T-helper 17 cell (primary cell): ENCODE measurements at regions not wholly inside any gene's neighbourhood (a gene's known extent, or its start where the extent isn't known, plus 50 kb on each side); places are given as distances from the start of the nearest gene placed in this dataset.

Experiments used
- ATAC-seq: fragments of 150-1000 bp; cut with Tn5 transposase; 2 replicates; pipeline ENCODE4 v1.10.0; 2021; ENCODE audit warnings: mild to moderate bottlenecking, moderate library complexity
- DNase-seq, 3 donors: peaks; one replicate each; pipeline versions ENCODE4 v3.0.0 to v3.0.0-alpha.2; 2020 to 2021
- H3K9me3 ChIP-seq: one replicate; pipeline ENCODE4 v1.7.0; 2013; ENCODE audit warnings: low read length, mild to moderate bottlenecking; ENCODE audit not compliant: control insufficient read depth, poor library complexity, severe bottlenecking
- H3K27ac Mint-ChIP-seq: one replicate; pipeline ENCODE4 v1.8.0; 2022; ENCODE audit warnings: mild to moderate bottlenecking, moderate library complexity, mixed read lengths
- H3K27me3 Mint-ChIP-seq: one replicate; pipeline ENCODE4 v1.8.0; 2022; ENCODE audit warnings: mixed read lengths
- H3K36me3 Mint-ChIP-seq: one replicate; pipeline ENCODE4 v1.8.0; 2022; ENCODE audit warnings: low read depth, mixed read lengths
- H3K4me1 Mint-ChIP-seq: one replicate; pipeline ENCODE4 v1.8.0; 2022; ENCODE audit warnings: mild to moderate bottlenecking, mixed read lengths
- H3K4me3 Mint-ChIP-seq: one replicate; pipeline ENCODE4 v1.8.0; 2022; ENCODE audit warnings: mild to moderate bottlenecking, moderate library complexity, mixed read lengths

DNA sequence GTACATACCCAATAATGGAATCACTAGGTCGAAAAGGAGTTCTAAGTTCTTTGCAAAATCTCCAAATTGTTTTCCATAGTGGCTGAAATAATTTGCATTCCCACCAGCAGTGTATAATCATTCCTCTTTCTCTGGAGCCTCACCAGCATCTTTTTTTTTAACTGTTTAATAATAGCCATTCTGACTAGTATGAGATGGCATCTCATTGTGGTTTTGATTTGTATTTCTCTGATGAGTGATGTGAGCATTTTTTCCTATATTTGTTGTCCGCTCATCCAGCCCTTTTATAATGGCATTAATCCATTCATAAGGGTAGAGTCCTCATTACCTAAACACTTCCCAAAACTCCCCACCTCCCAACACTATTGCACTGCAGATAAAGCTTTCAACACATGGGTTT lies 278.3 kb downstream of the SEC23A start:
- H3K27ac Mint-ChIP-seq = no peak overlapping the region
- peaks cover 14% of the 10 kb centered on the region for H3K27me3 Mint-ChIP-seq
- no peaks in the 10 kb centered on the region for H3K9me3 ChIP-seq
- H3K36me3 Mint-ChIP-seq = peaks cover 2% of the 10 kb centered on the region
- DNase-seq (no peak), ATAC-seq (no peak)
- H3K4me1 Mint-ChIP-seq = no peaks in the 10 kb centered on the region
- H3K4me3 Mint-ChIP-seq = no peak overlapping the region

DNA sequence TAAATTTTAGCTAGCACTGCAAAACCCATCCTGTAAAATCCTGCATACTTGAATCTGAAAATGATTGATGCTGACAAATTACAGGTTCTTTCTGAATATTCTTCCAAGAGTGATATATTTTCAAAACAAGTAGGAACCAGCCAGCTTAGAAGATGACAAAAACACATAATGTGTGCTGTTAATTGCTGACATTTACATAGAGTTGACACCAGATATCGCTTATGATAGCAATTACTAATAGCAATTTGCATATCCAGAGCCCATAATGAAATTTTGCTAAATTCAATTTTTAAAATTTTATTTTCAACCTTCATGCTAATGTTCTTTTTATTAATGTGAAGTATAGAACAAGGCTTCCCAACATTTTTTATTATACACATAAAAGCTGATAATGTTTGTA lies 284.5 kb downstream of the SEC23A start:
- no peak overlapping the region for H3K4me3 Mint-ChIP-seq
- H3K4me1 Mint-ChIP-seq = no peaks in the 10 kb centered on the region
- no peak for ATAC-seq

DNA sequence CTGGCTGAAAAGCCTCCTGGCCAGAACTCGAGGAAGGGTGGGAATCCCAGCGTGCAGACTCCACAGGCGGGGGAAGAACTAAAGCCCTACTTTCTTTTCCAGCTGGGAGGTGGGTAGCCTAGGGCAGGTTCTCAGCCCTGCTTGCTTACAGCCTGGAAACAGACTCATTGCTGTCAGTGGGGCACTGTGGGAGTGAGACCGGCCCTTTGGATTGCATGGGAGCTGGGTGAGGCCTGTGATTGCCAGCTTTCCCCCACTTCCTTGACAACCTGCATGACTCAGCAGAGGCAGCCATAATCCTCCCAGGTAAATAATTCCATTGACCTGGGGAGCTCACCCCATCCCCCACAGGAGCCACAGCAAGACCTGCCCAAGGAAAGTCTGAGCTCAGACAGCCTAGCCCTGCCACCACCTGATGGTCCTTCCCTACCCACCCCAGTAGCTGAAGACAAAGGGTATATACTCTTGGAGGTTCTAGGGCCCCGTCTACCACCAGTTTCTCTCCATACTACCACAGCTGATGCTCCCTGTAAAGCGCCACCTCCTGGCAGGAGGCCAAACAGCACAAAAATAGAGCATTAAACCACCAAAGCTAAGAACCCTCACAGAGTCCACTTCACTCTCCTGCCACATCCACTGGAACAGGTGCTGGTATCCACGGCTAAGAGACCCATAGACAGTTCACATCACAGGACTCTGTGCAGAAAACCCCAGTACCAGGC lies 294.1 kb downstream of the SEC23A start:
- ATAC-seq = no peak
- Mint-ChIP-seq H3K27ac (no peak overlapping the region), H3K4me1 (no peaks in the 10 kb centered on the region), H3K27me3 (no peaks in the 10 kb centered on the region), H3K36me3 (no peaks in the 10 kb centered on the region), H3K4me3 (no peak overlapping the region)
- DNase-seq = no peak
- H3K9me3 ChIP-seq = no peaks in the 10 kb centered on the region

More for the DNA sequence above, 284.5 kb downstream of the SEC23A start:
- no peak for DNase-seq
- H3K36me3 Mint-ChIP-seq = no peaks in the 10 kb centered on the region
- no peak overlapping the region for H3K27ac Mint-ChIP-seq
- H3K27me3 Mint-ChIP-seq = peaks cover 8% of the 10 kb centered on the region
- H3K9me3 ChIP-seq = no peaks in the 10 kb centered on the region

DNA sequence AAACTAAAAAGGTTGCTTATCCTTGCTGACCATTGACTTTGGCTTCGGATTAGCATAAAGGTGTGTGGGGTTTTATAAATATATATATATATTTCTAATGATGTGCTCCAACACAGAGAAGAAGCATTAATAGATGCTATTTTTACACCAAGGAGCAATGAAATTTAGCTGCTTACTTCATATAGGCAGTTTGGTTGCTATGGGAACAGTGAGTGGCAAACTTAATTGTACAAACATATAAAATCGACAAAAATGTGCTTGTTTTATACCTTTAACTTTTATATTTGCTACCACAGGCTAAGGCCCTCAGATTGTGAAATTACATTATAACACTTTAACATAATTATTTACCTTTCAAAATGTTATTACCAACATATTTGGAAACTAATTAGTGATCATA lies 303.4 kb downstream of the SEC23A start:
- H3K27me3 Mint-ChIP-seq = no peaks in the 10 kb centered on the region
- H3K9me3 ChIP-seq = no peaks in the 10 kb centered on the region
- DNase-seq (no peak), ATAC-seq (no peak)
- H3K27ac Mint-ChIP-seq = no peak overlapping the region
- H3K4me3 Mint-ChIP-seq = no peak overlapping the region
- H3K4me1 Mint-ChIP-seq = no peaks in the 10 kb centered on the region
- no peaks in the 10 kb centered on the region for H3K36me3 Mint-ChIP-seq

DNA sequence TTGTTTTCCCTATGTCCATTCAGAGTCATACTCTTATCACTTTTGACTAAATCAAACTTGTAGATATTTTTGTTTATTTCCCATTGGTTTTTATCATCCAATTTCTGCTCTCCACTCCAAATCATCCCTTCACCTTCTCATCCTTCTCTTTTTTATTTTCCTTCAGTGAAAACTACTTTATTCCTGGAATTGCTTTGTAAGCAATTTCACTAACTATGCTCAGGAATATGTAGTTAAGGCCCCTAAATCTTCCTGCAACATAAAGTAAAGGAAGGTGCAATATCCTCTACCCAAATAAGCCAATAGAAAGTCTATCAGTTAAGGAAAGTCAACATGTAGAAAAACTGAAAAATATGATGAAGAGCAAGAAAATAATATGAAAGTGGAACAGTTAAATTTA lies 308.4 kb downstream of the SEC23A start:
- DNase-seq (no peak), ATAC-seq (no peak)
- Mint-ChIP-seq H3K4me1 (no peaks in the 10 kb centered on the region), H3K36me3 (no peaks in the 10 kb centered on the region), H3K27me3 (no peaks in the 10 kb centered on the region), H3K27ac (no peak overlapping the region), H3K4me3 (no peak overlapping the region)
- H3K9me3 ChIP-seq = no peaks in the 10 kb centered on the region

DNA sequence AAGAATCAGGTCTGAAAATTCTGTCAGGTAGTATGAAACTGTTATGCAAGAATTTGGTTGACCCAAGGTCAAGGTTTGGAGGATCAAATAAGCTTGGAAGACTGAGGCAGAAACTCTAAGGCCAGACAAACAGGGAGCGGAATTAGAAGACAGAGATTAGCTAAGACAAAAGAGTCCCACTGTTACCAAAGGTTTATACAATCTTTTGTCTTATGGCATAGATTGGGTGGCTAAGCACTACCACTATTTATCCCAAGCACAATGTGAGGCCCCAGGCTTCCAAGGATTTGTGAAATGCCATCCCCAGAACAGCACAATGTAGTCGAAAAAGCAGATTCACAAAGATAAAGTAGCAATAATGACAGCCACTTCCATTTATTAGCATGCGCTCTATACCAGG lies 311.2 kb downstream of the SEC23A start:
- Mint-ChIP-seq H3K27me3 (no peaks in the 10 kb centered on the region), H3K36me3 (no peaks in the 10 kb centered on the region), H3K4me1 (no peaks in the 10 kb centered on the region), H3K27ac (no peak overlapping the region), H3K4me3 (no peak overlapping the region)
- no peak for ATAC-seq
- H3K9me3 ChIP-seq = no peaks in the 10 kb centered on the region
- DNase-seq = no peak

DNA sequence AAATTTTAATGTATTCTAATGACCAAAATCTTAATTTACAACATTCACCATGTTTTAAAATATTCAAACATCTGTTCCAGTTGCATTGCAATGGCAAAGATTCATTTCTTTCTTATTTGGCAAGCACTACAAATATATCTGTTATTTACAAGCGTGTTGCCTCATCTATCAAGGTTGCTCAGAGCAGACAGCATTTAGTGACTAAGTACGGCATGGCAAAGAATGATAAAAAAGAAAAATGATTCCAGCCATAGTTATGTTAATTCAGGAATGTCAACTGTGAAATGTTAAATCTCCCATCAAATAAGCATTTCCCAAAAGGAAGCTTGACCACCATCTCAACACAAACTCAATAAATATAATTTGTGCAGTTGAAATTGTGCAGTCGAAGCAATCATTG lies 312.1 kb downstream of the SEC23A start:
- no peaks in the 10 kb centered on the region for H3K9me3 ChIP-seq
- DNase-seq (no peak), ATAC-seq (no peak)
- Mint-ChIP-seq H3K27ac (no peak overlapping the region), H3K4me3 (no peak overlapping the region), H3K27me3 (no peaks in the 10 kb centered on the region), H3K36me3 (no peaks in the 10 kb centered on the region), H3K4me1 (no peaks in the 10 kb centered on the region)

DNA sequence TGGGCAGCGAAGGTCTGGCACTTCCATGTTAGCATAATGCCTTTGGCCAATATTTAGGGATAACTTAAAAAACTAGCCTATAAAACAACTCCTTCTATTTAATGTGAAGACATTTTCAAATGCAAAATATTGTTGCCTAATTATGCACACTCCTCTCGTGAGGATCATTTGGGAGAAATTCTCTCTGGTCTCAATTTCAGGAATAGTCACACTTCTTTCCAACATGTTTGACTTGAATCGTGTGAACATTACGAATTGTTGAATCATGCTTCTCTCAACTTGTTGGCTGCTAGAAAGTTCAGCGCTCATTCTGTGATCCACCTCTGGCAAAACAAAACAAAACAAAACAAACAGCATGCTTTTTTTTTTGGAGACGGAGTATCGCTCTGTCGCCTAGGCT lies 313.2 kb downstream of the SEC23A start:
- no peak overlapping the region for H3K4me3 Mint-ChIP-seq
- ATAC-seq (no peak), DNase-seq (no peak)
- H3K4me1 Mint-ChIP-seq = no peaks in the 10 kb centered on the region
- no peaks in the 10 kb centered on the region for H3K9me3 ChIP-seq
- no peaks in the 10 kb centered on the region for H3K36me3 Mint-ChIP-seq
- H3K27ac Mint-ChIP-seq = no peak overlapping the region
- no peaks in the 10 kb centered on the region for H3K27me3 Mint-ChIP-seq

DNA sequence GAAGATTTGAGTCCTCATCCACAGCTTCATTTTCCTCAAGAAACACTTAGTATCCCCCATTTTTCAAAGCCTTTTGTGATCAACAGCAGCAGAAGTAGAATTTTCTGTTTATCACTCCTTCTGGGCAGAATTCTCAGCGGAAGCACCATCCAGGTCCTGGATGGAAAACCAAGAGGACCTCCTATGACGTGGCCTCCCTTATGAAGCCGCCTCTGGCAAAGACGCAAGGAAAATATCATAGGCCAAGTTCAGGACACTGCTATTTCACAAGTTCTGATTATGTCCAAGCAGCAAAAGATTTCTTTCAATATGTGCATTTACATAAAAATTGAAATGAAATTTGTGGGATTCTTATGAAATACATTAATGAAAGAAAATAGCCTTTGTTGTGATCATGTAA lies 315.0 kb downstream of the SEC23A start:
- no peaks in the 10 kb centered on the region for H3K9me3 ChIP-seq
- DNase-seq (no peak), ATAC-seq (no peak)
- no peak overlapping the region for H3K27ac Mint-ChIP-seq
- H3K4me3 Mint-ChIP-seq = no peak overlapping the region
- H3K36me3 Mint-ChIP-seq = no peaks in the 10 kb centered on the region
- no peaks in the 10 kb centered on the region for H3K27me3 Mint-ChIP-seq
- H3K4me1 Mint-ChIP-seq = no peaks in the 10 kb centered on the region

DNA sequence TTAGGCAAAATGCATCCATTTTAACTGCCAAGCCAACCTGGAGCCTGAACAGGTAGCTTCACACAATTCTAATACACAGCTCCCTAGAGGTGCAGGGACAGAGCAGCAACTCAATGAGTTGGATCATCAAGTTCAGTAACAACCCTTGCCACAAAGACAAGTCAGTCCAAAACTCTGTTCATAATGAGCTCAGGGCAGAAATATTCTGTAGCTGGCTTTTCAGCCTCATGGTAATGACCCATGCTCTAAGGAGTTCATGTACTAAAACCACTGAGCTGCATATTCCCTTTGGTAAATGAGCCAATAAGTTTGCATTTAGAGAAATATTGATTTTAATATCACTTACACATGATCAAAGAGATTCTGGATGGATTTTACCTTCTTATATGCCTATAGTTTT lies 316.1 kb downstream of the SEC23A start:
- DNase-seq = no peak
- H3K27ac Mint-ChIP-seq = no peak overlapping the region
- no peaks in the 10 kb centered on the region for H3K27me3 Mint-ChIP-seq
- H3K4me3 Mint-ChIP-seq = no peak overlapping the region
- no peaks in the 10 kb centered on the region for H3K9me3 ChIP-seq
- no peak for ATAC-seq
- H3K4me1 Mint-ChIP-seq = no peaks in the 10 kb centered on the region
- no peaks in the 10 kb centered on the region for H3K36me3 Mint-ChIP-seq

DNA sequence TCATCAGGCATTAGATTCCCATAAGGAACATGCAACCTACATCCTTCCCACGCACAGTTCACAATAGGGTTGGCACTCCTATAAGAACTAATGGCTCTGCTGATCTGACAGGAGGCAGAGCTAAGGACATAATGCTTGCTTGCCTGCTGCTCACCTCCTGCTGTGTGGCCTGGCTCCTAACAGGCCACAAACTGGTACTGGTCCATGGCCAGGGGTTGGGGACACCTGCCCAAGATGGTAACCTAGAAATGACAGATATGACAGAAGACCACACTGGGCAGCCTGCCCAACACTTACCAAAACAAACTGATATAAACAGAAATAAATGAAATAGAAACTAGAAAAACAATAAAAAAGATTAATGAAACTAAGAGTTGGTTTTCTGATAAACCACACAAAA lies 325.6 kb downstream of the SEC23A start:
- no peak for ATAC-seq
- no peak overlapping the region for H3K27ac Mint-ChIP-seq
- H3K36me3 Mint-ChIP-seq = no peaks in the 10 kb centered on the region
- H3K27me3 Mint-ChIP-seq = peaks cover 6% of the 10 kb centered on the region
- no peaks in the 10 kb centered on the region for H3K4me1 Mint-ChIP-seq
- no peak overlapping the region for H3K4me3 Mint-ChIP-seq
- no peak for DNase-seq
- H3K9me3 ChIP-seq = no peaks in the 10 kb centered on the region

DNA sequence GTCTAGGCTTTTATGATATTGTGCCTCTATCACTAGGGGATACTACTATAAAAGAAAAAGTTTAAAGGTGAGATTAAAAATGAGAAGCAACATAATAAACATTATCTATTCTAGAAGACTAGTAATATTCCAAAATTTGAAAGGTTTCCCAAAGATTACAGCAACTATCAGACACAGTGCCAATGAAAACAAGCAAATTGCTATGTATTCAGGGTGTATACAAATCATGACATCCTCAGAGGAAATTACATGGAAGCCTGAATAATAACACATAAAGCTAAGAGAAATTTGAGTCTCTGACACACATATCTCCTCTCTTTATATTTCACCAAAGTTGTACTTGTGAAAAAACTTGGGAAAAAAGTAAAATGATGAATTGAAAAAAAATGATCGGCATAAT lies 327.0 kb downstream of the SEC23A start:
- ATAC-seq = no peak
- no peak for DNase-seq
- Mint-ChIP-seq H3K4me3 (no peak overlapping the region), H3K4me1 (no peaks in the 10 kb centered on the region), H3K27ac (no peak overlapping the region), H3K36me3 (no peaks in the 10 kb centered on the region), H3K27me3 (peaks cover 6% of the 10 kb centered on the region)
- no peaks in the 10 kb centered on the region for H3K9me3 ChIP-seq

DNA sequence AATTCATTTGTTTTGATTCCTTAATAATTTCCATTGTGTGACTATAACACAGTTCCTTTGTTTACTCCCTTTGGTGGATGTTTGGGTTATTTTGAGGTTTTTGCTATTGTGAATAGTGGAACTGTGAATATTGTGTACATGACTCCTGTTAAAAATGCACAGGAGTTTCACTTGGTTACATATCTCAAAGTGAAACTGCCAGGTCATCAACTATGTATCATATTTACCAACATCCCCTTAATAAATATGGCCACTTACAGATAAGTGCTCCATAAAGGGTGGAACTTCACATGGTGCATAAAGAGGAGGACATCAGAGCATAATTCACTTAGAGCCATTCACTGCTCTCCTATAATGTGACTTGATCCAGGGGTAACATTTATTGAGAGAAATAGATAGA lies 328.9 kb downstream of the SEC23A start:
- ATAC-seq (no peak), DNase-seq (no peak)
- peaks cover 6% of the 10 kb centered on the region for H3K27me3 Mint-ChIP-seq
- H3K4me3 Mint-ChIP-seq = no peak overlapping the region
- no peaks in the 10 kb centered on the region for H3K36me3 Mint-ChIP-seq
- H3K9me3 ChIP-seq = no peaks in the 10 kb centered on the region
- H3K27ac Mint-ChIP-seq = no peak overlapping the region
- H3K4me1 Mint-ChIP-seq = no peaks in the 10 kb centered on the region

DNA sequence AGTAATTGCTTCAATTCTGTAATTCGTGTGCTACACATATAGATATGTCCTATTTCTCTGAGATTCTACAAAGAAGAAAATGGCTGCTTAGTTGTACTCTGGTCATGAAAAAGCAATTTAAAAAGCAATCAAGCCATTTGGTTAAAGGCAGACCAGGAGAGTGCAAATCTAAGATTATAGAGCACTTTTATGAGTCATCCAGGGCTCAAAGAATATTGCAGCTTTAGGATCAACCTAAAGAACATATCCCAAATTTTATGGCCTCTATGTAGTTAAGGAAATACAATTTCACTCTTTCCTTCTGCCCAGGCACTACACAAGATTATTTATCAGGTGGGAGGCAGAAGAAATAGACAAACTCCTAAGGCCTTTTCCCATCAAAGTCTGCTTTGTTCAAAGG lies 332.8 kb downstream of the SEC23A start:
- H3K4me3 Mint-ChIP-seq = no peak overlapping the region
- ATAC-seq (no peak), DNase-seq (no peak)
- H3K36me3 Mint-ChIP-seq = no peaks in the 10 kb centered on the region
- no peaks in the 10 kb centered on the region for H3K4me1 Mint-ChIP-seq
- no peaks in the 10 kb centered on the region for H3K9me3 ChIP-seq
- peaks cover 1% of the 10 kb centered on the region for H3K27me3 Mint-ChIP-seq
- no peak overlapping the region for H3K27ac Mint-ChIP-seq
